Activated B cell treated with CpG ODN at 0.5 μM for 24 hours (primary cell): ENCODE measurements at regions not wholly inside any gene's neighbourhood (a gene's known extent, or its start where the extent isn't known, plus 50 kb on each side); places are given as distances from the start of the nearest gene placed in this dataset.

Experiments used
- ATAC-seq: fragments of 200-7000 bp; cut with Tn5 transposase; one replicate; pipeline ENCODE4 v1.10.0; 2021; ENCODE audit warnings: low read depth, mild to moderate bottlenecking, moderate library complexity
- CTCF ChIA-PET: fragments of 350-600 bp; sonication (Branson Sonifier 250); formaldehyde crosslinking; loops from one replicate; lab custom pipeline; 2021; ENCODE audit warnings: antibody characterized with exemption; lab: Charles Lee
- POLR2A ChIA-PET: fragments of 350-600 bp; sonication (Branson Sonifier 250); formaldehyde crosslinking; loops from one replicate; lab custom pipeline; 2021; ENCODE audit warnings: antibody characterized with exemption; lab: Charles Lee
- DNase-seq: peaks from one replicate; pipeline ENCODE4 v3.0.0; 2022
- H3K27ac Mint-ChIP-seq: one replicate; pipeline ENCODE4 v1.8.0; 2020; ENCODE audit warnings: mixed read lengths
- H3K27me3 Mint-ChIP-seq: one replicate; pipeline ENCODE4 v1.8.0; 2021; ENCODE audit warnings: mixed read lengths
- H3K36me3 Mint-ChIP-seq: one replicate; pipeline ENCODE4 v1.8.0; 2021; ENCODE audit warnings: low read depth, mixed read lengths
- H3K4me1 Mint-ChIP-seq: one replicate; pipeline ENCODE4 v1.8.0; 2021; ENCODE audit warnings: mixed read lengths
- H3K4me3 Mint-ChIP-seq: one replicate; pipeline ENCODE4 v1.8.0; 2020; ENCODE audit warnings: mild to moderate bottlenecking, mixed read lengths
- H3K9me3 Mint-ChIP-seq: one replicate; pipeline ENCODE4 v1.8.0; 2020; ENCODE audit warnings: mixed read lengths
- intact Hi-C: fragments of 100-400 bp; cut with micrococcal nuclease; formaldehyde crosslinking; loops from one replicate; pipeline ENCODE4 v1.15.1; 2024
- TF ChIP-seq, protein P1 (sequence below): fragments of 200-600 bp; IDR thresholded peaks from one replicate; pipeline ENCODE4 v1.8.0; 2022; ENCODE audit warnings: antibody characterized with exemption, mild to moderate bottlenecking

DNA sequence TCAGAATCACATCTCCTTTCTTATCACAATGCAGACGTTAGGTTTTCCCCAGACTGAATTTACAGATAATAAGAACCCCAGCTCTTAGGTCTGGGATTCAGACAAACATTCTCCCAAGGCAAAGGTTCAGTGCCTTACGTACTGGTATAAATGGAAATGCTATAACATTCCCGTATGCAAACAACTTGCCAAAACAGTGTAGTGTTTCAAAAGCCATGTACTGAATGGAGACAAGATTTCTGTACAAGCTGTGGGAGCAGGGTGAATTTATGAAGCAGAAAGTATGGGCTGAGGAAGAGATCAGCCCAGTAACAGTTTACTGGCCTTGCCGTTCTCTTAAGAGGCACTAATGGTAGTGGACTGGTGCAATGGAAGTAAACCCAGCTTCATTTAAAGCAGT lies 225.5 kb upstream of the ZNF462 start:
- no peaks in the 10 kb centered on the region for H3K9me3 Mint-ChIP-seq
- no peaks in the 10 kb centered on the region for H3K4me1 Mint-ChIP-seq
- intact Hi-C loops, result no loop called here
- ChIA-PET CTCF (no interaction called here), POLR2A (no interaction called here)
- no peak overlapping the region for H3K27ac Mint-ChIP-seq
- TF ChIP-seq, protein P1, sequence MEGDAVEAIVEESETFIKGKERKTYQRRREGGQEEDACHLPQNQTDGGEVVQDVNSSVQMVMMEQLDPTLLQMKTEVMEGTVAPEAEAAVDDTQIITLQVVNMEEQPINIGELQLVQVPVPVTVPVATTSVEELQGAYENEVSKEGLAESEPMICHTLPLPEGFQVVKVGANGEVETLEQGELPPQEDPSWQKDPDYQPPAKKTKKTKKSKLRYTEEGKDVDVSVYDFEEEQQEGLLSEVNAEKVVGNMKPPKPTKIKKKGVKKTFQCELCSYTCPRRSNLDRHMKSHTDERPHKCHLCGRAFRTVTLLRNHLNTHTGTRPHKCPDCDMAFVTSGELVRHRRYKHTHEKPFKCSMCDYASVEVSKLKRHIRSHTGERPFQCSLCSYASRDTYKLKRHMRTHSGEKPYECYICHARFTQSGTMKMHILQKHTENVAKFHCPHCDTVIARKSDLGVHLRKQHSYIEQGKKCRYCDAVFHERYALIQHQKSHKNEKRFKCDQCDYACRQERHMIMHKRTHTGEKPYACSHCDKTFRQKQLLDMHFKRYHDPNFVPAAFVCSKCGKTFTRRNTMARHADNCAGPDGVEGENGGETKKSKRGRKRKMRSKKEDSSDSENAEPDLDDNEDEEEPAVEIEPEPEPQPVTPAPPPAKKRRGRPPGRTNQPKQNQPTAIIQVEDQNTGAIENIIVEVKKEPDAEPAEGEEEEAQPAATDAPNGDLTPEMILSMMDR, result no peak
- no peak overlapping the region for H3K4me3 Mint-ChIP-seq
- ATAC-seq (no peak), DNase-seq (no peak)
- no peaks in the 10 kb centered on the region for H3K27me3 Mint-ChIP-seq
- no peaks in the 10 kb centered on the region for H3K36me3 Mint-ChIP-seq

DNA sequence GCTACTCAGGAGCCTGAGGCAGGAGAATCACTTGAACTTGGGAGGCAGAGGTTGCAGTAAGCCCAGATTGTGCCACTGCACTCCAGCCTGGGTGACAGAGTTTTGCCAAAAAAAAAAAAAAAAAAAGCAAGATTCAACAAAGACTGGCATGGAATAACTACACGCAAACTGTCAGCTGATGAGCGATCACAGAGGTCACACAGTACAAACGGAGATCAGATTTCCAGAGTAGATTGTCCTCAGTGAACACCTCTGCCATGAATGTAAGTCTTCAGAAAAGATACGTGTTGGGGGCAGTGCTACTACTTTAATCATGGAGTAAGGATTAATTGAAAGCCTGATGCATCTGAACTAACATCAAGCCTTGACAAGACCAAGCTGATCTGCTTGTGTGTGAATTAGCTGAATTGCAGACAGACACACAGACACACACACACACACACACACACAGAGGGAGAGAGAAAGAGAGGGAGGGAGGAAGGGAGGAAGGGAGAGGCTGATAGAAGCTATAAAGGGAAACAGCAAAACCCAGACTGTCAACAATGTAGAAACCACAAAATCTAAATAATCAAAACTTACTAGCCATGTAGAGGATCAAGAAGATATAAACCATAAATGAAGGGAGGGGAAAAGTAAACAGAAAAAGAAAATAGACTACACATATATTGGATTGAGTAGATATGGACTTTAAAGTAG lies 222.9 kb upstream of the ZNF462 start:
- intact Hi-C loops, result no loop called here

DNA sequence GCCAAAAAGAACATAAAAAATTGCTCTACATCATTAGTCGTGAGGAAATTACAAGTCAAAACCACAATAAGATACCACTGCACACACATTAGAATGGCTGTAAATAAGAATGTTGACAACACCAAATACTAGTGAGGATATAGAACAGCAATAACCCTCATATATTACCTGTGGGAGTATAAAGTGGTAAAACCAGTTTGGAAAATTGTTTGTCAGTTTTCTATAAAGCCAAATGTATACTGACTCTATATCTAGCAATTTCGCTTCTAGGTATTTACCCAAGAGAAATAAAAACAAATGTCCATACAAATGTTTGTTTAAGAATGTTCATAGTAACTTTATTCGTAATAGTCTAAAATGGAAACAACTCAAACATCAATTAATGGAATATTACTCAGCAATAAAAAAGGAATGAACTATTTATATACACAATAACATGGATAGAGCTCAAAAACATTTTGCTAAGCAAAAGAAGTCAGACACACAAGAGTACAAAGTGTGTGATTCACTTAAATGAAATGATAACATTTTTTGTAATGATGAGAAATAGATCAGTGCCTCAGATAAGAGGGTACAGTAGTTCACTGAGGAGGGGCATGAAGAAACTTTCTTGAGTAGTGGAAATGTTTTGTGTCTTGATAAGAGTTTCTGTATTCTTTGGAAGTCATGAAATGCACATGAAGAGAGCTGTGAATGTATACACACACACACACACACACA lies 219.6 kb upstream of the ZNF462 start:
- Mint-ChIP-seq H3K4me3 (no peak overlapping the region), H3K27ac (no peak overlapping the region), H3K4me1 (no peaks in the 10 kb centered on the region), H3K27me3 (no peaks in the 10 kb centered on the region), H3K36me3 (no peaks in the 10 kb centered on the region), H3K9me3 (peaks cover 2% of the 10 kb centered on the region)
- ChIA-PET POLR2A (no interaction called here), CTCF (no interaction called here)
- ATAC-seq (no peak), DNase-seq (no peak)
- TF ChIP-seq, protein P1, result no peak
- intact Hi-C loops, result no loop called here

More for the DNA sequence above, 222.9 kb upstream of the ZNF462 start:
- no peak overlapping the region for H3K4me3 Mint-ChIP-seq
- H3K9me3 Mint-ChIP-seq, result no peaks in the 10 kb centered on the region
- H3K27me3 Mint-ChIP-seq, result no peaks in the 10 kb centered on the region
- H3K27ac Mint-ChIP-seq, result no peak overlapping the region
- no peaks in the 10 kb centered on the region for H3K4me1 Mint-ChIP-seq
- ATAC-seq, result no peak
- DNase-seq, result no peak
- H3K36me3 Mint-ChIP-seq, result no peaks in the 10 kb centered on the region
- CTCF ChIA-PET, result no interaction called here
- TF ChIP-seq, protein P1, result no peak
- POLR2A ChIA-PET, result no interaction called here

DNA sequence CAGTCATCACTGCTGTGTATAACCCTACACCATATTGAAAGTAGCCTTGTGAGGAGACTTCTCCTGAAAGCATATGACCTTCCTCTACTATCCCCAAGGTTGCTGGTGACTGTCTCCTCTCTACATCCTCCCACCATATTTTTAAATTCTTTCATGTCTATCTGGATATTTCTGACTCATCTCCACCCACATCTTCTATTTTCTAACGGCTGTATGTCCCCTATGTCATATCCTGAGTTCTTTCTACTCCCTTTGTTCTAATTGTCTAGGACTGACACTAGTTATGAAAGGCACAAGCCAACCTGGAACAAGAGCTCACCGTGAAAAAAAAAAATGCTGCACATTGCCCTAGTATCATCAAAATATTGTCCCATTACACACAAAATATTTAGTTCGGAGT lies 218.3 kb upstream of the ZNF462 start:
- Mint-ChIP-seq H3K36me3 (no peaks in the 10 kb centered on the region), H3K9me3 (peaks cover 2% of the 10 kb centered on the region), H3K4me1 (no peaks in the 10 kb centered on the region), H3K27me3 (no peaks in the 10 kb centered on the region), H3K27ac (no peak overlapping the region), H3K4me3 (no peak overlapping the region)
- CTCF ChIA-PET, result no interaction called here
- POLR2A ChIA-PET, result no interaction called here
- TF ChIP-seq, protein P1, result no peak
- intact Hi-C loops, result loop anchor here (5.0 kb wide), 1 partner anchor 528 kb away; no protein-coding TSS in a partner anchor
- ATAC-seq, result no peak
- DNase-seq, result no peak

DNA sequence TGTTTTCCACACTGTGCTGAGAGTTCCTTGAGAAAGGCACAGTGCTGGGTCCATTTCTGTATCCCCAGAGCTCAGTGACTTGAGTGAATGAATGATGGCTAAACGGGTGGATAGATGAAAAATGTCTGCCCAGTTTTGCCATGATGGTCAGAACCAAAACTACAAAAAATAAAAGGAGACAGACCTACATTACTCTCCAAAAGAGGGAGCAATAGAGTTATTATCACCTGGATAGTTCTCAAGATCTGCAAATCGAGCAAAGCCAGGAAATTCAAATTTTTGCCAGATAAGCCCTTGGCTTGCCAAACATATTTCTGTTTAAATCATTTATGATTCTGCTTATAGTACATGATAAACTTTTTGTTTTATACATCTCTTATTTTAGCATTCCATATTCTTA lies 214.2 kb upstream of the ZNF462 start:
- TF ChIP-seq, protein P1, result no peak
- peaks cover 2% of the 10 kb centered on the region for H3K9me3 Mint-ChIP-seq
- ATAC-seq (no peak), DNase-seq (no peak)
- no peaks in the 10 kb centered on the region for H3K4me1 Mint-ChIP-seq
- H3K36me3 Mint-ChIP-seq, result no peaks in the 10 kb centered on the region
- H3K27ac Mint-ChIP-seq, result no peak overlapping the region
- no peak overlapping the region for H3K4me3 Mint-ChIP-seq
- CTCF ChIA-PET, result no interaction called here
- no peaks in the 10 kb centered on the region for H3K27me3 Mint-ChIP-seq
- POLR2A ChIA-PET, result no interaction called here
- intact Hi-C loops, result loop anchor here (5.0 kb wide), 1 partner anchor 524 kb away; no protein-coding TSS in a partner anchor
